Psoas muscle (tissue), 7 donors: ENCODE measurements at regions not wholly inside any gene's neighbourhood (a gene's known extent, or its start where the extent isn't known, plus 50 kb on each side); places are given as distances from the start of the nearest gene placed in this dataset.

Experiments used
- ATAC-seq, 4 donors: fragments of 200-7000 bp; cut with Tn5 transposase; one replicate each; pipeline ENCODE4 v1.9.1; 2020; ENCODE audit warnings: moderate library complexity in 3 of 4, mild to moderate bottlenecking in 2 of 4
- DNase-seq, 2 donors: peaks; one replicate each; pipeline ENCODE4 v3.0.0-alpha.2; 2020
- H3K27ac ChIP-seq: fragments of 200-600 bp; one replicate; pipeline ENCODE4 v1.8.0; 2022
- H3K27me3 ChIP-seq, 3 donors: fragments of 200-600 bp in 1 of 3; one replicate each; pipeline versions ENCODE4 v1.6.1 to v1.8.0; 2013 to 2022; ENCODE audit warnings: low read length in 2 of 3, mild to moderate bottlenecking in 2 of 3, moderate library complexity in 1 of 3; ENCODE audit not compliant: insufficient read depth in 3 of 3
- H3K36me3 ChIP-seq, 2 donors: fragments of 200-600 bp in 1 of 2; one replicate each; pipeline versions ENCODE4 v1.6.1 to v1.8.0; 2013 to 2022; ENCODE audit warnings: low read depth in 1 of 2, mild to moderate bottlenecking in 1 of 2, moderate library complexity in 1 of 2; ENCODE audit not compliant: insufficient read depth in 1 of 2
- H3K4me1 ChIP-seq: fragments of 200-600 bp; one replicate; pipeline ENCODE4 v1.8.0; 2022
- H3K4me3 ChIP-seq: fragments of 200-600 bp; one replicate; pipeline ENCODE4 v1.8.0; 2022; ENCODE audit warnings: mild to moderate bottlenecking
- H3K9me3 ChIP-seq: fragments of 200-600 bp; one replicate; pipeline ENCODE4 v1.8.0; 2022
- WGBS, 3 donors: extraction: QIAGEN DNeasy Blood & Tissue Kit; methylation state at CpG; one replicate each; pipeline versions ENCODE4 v1.1.6 to v1.1.7; 2013; 5-methylcytosine and 5-hydroxymethylcytosine counted together
- intact Hi-C, 2 donors: fragments of 100-400 bp; cut with DNase I; formaldehyde crosslinking; loops; one replicate each; pipeline versions ENCODE4 v1.11.0 to v1.14.2; 2022
- TF ChIP-seq, protein P1 (sequence below): fragments of 200-600 bp; IDR thresholded peaks from one replicate; pipeline ENCODE4 v1.8.0; 2022; ENCODE audit warnings: antibody characterized with exemption
- donor health status: healthy with polysubstance abuse.
- donor health status: DM: no; HTN: no; CAD: no; lungs with moderate emphysema.
- donor health status: Bipolar disorder and iron deficiency.
- donor health status: healthy.
- donor health status: DM: yes; HTN: yes; CAD: no.
- donor health status: DM: no; HTN: no; CAD: no.
- donor health status: DM: yes; HTN: yes; CAD: no.

DNA sequence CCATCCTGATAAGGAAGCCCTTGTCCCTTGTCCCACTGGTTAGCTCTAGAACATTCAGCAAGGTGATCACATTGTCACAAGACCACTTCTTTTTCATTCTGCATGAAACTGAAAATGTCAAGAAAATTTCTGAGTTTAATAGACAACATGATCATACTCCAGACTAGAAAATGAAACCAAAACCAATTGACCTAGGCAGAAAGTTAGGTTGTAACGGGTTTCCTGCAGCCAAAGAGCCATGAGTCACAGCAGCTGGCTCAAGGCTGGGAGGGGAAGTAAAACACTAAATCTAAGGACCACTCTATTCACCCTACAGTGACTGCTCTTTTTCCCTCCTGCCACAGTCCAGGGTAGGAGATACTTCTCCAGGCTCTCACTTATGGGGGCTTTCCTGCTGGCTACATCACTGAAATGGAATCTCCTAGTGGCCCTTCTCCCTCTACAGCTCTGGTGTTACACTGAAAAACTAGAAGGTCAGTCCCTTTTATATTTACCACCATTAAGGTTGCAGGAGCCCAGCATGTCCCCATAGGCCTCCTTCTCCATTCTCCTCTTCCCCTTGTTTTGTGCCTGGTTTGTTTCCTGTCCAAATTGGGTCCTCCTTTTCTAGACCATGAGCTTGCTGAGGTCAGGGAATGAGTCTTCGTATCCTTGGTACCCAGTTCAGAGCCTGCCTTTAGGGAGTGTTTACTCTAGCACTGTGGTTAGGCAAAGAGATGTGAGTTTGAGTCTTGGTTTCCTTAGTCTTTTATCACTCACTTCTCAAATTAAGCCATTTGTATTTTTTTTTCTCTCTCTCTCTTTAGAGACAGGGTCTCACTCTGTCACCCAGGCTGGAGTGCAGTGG is 236.5 kb upstream of the JUN start:
- peak; percentile 58 to 70 for DNase-seq
- Histone ChIP-seq H3K36me3 (no peaks in the 10 kb centered on the region), H3K9me3 (no peaks in the 10 kb centered on the region), H3K4me1 (peaks cover 32% of the 10 kb centered on the region), H3K4me3 (peak overlapping the region; percentile 49), H3K27me3 (no peaks in the 10 kb centered on the region), H3K27ac (peak overlapping the region; percentile 83)
- intact Hi-C loops, result no loop called here
- TF ChIP-seq, protein P1, sequence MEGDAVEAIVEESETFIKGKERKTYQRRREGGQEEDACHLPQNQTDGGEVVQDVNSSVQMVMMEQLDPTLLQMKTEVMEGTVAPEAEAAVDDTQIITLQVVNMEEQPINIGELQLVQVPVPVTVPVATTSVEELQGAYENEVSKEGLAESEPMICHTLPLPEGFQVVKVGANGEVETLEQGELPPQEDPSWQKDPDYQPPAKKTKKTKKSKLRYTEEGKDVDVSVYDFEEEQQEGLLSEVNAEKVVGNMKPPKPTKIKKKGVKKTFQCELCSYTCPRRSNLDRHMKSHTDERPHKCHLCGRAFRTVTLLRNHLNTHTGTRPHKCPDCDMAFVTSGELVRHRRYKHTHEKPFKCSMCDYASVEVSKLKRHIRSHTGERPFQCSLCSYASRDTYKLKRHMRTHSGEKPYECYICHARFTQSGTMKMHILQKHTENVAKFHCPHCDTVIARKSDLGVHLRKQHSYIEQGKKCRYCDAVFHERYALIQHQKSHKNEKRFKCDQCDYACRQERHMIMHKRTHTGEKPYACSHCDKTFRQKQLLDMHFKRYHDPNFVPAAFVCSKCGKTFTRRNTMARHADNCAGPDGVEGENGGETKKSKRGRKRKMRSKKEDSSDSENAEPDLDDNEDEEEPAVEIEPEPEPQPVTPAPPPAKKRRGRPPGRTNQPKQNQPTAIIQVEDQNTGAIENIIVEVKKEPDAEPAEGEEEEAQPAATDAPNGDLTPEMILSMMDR, result no peak
- ATAC-seq, result peak; percentile 65 to 81 (median 70)
- 19 to 49% (median 32%) methylated on average over 2 of the region's 2 CpGs for WGBS, 3 donors

DNA sequence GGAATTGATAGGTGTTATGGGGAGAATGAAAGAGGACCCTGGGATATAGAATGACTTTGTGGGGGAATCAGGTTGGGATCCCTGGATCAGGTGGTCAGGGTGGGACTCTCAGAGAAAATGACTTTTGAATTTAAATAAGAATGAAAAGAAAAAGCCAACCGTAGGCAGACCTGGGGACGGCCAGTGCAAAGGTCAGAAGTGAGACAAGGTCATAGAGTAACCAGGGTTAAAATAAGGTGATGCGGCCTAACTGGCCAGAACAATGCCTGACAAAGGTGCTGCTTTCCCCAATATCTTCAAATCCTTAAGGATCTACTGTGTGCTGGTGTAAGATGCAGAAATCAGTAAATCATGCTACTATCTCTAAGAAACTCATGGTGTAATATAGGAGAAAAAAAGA is 238.4 kb upstream of the JUN start:
- Histone ChIP-seq H3K36me3 (no peaks in the 10 kb centered on the region), H3K4me1 (peaks cover 24% of the 10 kb centered on the region), H3K9me3 (no peaks in the 10 kb centered on the region), H3K4me3 (no peak overlapping the region), H3K27ac (no peak overlapping the region), H3K27me3 (no peaks in the 10 kb centered on the region)
- 89 to 96% (median 90%) methylated on average over 3 of the region's 3 CpGs for WGBS, 3 donors
- ATAC-seq, result no peak
- intact Hi-C loops, result no loop called here
- no peak for DNase-seq
- TF ChIP-seq, protein P1, result no peak

- no peak overlapping the region for H3K27ac ChIP-seq
- 94 to 97% (median 96%) methylated on average over 3 of the region's 3 CpGs for WGBS, 3 donors
- H3K4me1 ChIP-seq, result peaks cover 24% of the 10 kb centered on the region
- no peak overlapping the region for H3K4me3 ChIP-seq
- DNase-seq, result no peak
- ATAC-seq, result no peak
- TF ChIP-seq, protein P1, result no peak
- H3K27me3 ChIP-seq, result no peaks in the 10 kb centered on the region
- intact Hi-C loops, result no loop called here
- H3K36me3 ChIP-seq, result no peaks in the 10 kb centered on the region
- no peaks in the 10 kb centered on the region for H3K9me3 ChIP-seq
These were observed 239.0 kb upstream of the JUN start for GRCh38 chr1:59022799-59023198.

GRCh38 chr1:59025201-59025600 is 241.4 kb upstream of the JUN start:
- DNase-seq (no peak), ATAC-seq (no peak)
- H3K4me3 ChIP-seq, result no peak overlapping the region
- peaks cover 12% of the 10 kb centered on the region for H3K4me1 ChIP-seq
- no peaks in the 10 kb centered on the region for H3K9me3 ChIP-seq
- no peak overlapping the region for H3K27ac ChIP-seq
- H3K36me3 ChIP-seq, result no peaks in the 10 kb centered on the region
- WGBS, 3 donors, result 89 to 100% (median 96%) methylated on average over 2 of the region's 2 CpGs
- TF ChIP-seq, protein P1, result no peak
- H3K27me3 ChIP-seq, result no peaks in the 10 kb centered on the region
- intact Hi-C loops, result no loop called here
